ENCODE measurements at regions not wholly inside any gene's neighbourhood (a gene's known extent, or its start where the extent isn't known, plus 50 kb on each side); places are given as distances from the start of the nearest gene placed in this dataset.

GRCh38 chr2:34547340-34547739, 948.2 kb upstream of the FAM98A start:
- Histone ChIP-seq H3K4me3 (ENCODE audit: low read length in 2 of 2) (no peak overlapping the region), H3K9me3 (ENCODE audit: control insufficient read depth, low read length) (no peaks in the 10 kb centered on the region), H3K27me3 (ENCODE audit: control insufficient read depth in 1 of 2, insufficient read depth in 2 of 2, low read length in 1 of 2) (no peaks in the 10 kb centered on the region), H3K36me3 (ENCODE audit: control insufficient read depth in 1 of 2, insufficient read depth in 2 of 2, low read length in 1 of 2) (no peaks in the 10 kb centered on the region), H3K27ac (ENCODE audit: low read depth in 1 of 2, low read length in 2 of 2) (no peak overlapping the region), H3K4me1 (ENCODE audit: control insufficient read depth in 1 of 2, insufficient read depth in 2 of 2, low read length in 2 of 2) (no peaks in the 10 kb centered on the region)
- DNase-seq (no peak), ATAC-seq (ENCODE audit: low FRiP score) (no peak)
- intact Hi-C loops (cut with DNase I), result no loop called here
- 77 to 78% methylated on average over 4 of the region's 4 CpGs for WGBS, 2 donors

- no peak overlapping the region for H3K27ac ChIP-seq (ENCODE audit: low read depth in 1 of 2, low read length in 2 of 2)
- no peaks in the 10 kb centered on the region for H3K27me3 ChIP-seq (ENCODE audit: control insufficient read depth in 1 of 2, insufficient read depth in 2 of 2, low read length in 1 of 2)
- ATAC-seq (ENCODE audit: low FRiP score), result no peak
- intact Hi-C loops (cut with DNase I), result no loop called here
- no peaks in the 10 kb centered on the region for H3K4me1 ChIP-seq (ENCODE audit: control insufficient read depth in 1 of 2, insufficient read depth in 2 of 2, low read length in 2 of 2)
- DNase-seq, result no peak
- no peaks in the 10 kb centered on the region for H3K36me3 ChIP-seq (ENCODE audit: control insufficient read depth in 1 of 2, insufficient read depth in 2 of 2, low read length in 1 of 2)
- 90 to 92% methylated on average over 12 of the region's 12 CpGs for WGBS, 2 donors
- no peak overlapping the region for H3K4me3 ChIP-seq (ENCODE audit: low read length in 2 of 2)
- no peaks in the 10 kb centered on the region for H3K9me3 ChIP-seq (ENCODE audit: control insufficient read depth, low read length)
Observed at GRCh38 chr2:34545486-34546136, 946.5 kb upstream of the FAM98A start.

- 52 to 56% methylated on average over 3 of the region's 3 CpGs for WGBS, 2 donors
- intact Hi-C loops (cut with DNase I), result no loop called here
- H3K36me3 ChIP-seq (ENCODE audit: control insufficient read depth in 1 of 2, insufficient read depth in 2 of 2, low read length in 1 of 2), result no peaks in the 10 kb centered on the region
- DNase-seq, result no peak
- H3K27ac ChIP-seq (ENCODE audit: low read depth in 1 of 2, low read length in 2 of 2), result no peak overlapping the region
- no peak overlapping the region for H3K4me3 ChIP-seq (ENCODE audit: low read length in 2 of 2)
- H3K9me3 ChIP-seq (ENCODE audit: control insufficient read depth, low read length), result no peaks in the 10 kb centered on the region
- no peak for ATAC-seq (ENCODE audit: low FRiP score)
- no peaks in the 10 kb centered on the region for H3K4me1 ChIP-seq (ENCODE audit: control insufficient read depth in 1 of 2, insufficient read depth in 2 of 2, low read length in 2 of 2)
- no peaks in the 10 kb centered on the region for H3K27me3 ChIP-seq (ENCODE audit: control insufficient read depth in 1 of 2, insufficient read depth in 2 of 2, low read length in 1 of 2)
Observed at GRCh38 chr2:34534761-34535160, 935.7 kb upstream of the FAM98A start.

GRCh38 chr2:34534341-34534740, 935.2 kb upstream of the FAM98A start:
- DNase-seq (no peak), ATAC-seq (ENCODE audit: low FRiP score) (no peak)
- no peaks in the 10 kb centered on the region for H3K4me1 ChIP-seq (ENCODE audit: control insufficient read depth in 1 of 2, insufficient read depth in 2 of 2, low read length in 2 of 2)
- intact Hi-C loops (cut with DNase I), result no loop called here
- no peak overlapping the region for H3K27ac ChIP-seq (ENCODE audit: low read depth in 1 of 2, low read length in 2 of 2)
- no peak overlapping the region for H3K4me3 ChIP-seq (ENCODE audit: low read length in 2 of 2)
- no peaks in the 10 kb centered on the region for H3K36me3 ChIP-seq (ENCODE audit: control insufficient read depth in 1 of 2, insufficient read depth in 2 of 2, low read length in 1 of 2)
- no peaks in the 10 kb centered on the region for H3K9me3 ChIP-seq (ENCODE audit: control insufficient read depth, low read length)
- WGBS, 2 donors, result 33% methylated on average over 1 of the region's 1 CpG
- no peaks in the 10 kb centered on the region for H3K27me3 ChIP-seq (ENCODE audit: control insufficient read depth in 1 of 2, insufficient read depth in 2 of 2, low read length in 1 of 2)

- no peak overlapping the region for H3K27ac ChIP-seq (ENCODE audit: low read depth in 1 of 2, low read length in 2 of 2)
- ATAC-seq (ENCODE audit: low FRiP score) (no peak), DNase-seq (no peak)
- H3K9me3 ChIP-seq (ENCODE audit: control insufficient read depth, low read length), result no peaks in the 10 kb centered on the region
- no peak overlapping the region for H3K4me3 ChIP-seq (ENCODE audit: low read length in 2 of 2)
- H3K4me1 ChIP-seq (ENCODE audit: control insufficient read depth in 1 of 2, insufficient read depth in 2 of 2, low read length in 2 of 2), result no peaks in the 10 kb centered on the region
- 49 to 52% methylated on average over 3 of the region's 3 CpGs for WGBS, 2 donors
- H3K36me3 ChIP-seq (ENCODE audit: control insufficient read depth in 1 of 2, insufficient read depth in 2 of 2, low read length in 1 of 2), result no peaks in the 10 kb centered on the region
- H3K27me3 ChIP-seq (ENCODE audit: control insufficient read depth in 1 of 2, insufficient read depth in 2 of 2, low read length in 1 of 2), result no peaks in the 10 kb centered on the region
- intact Hi-C loops (cut with DNase I), result no loop called here
Observed at GRCh38 chr2:34533585-34534183, 934.6 kb upstream of the FAM98A start.

GRCh38 chr2:34529965-34530364, 930.9 kb upstream of the FAM98A start:
- no peaks in the 10 kb centered on the region for H3K9me3 ChIP-seq (ENCODE audit: control insufficient read depth, low read length)
- no peak overlapping the region for H3K27ac ChIP-seq (ENCODE audit: low read depth in 1 of 2, low read length in 2 of 2)
- no peaks in the 10 kb centered on the region for H3K36me3 ChIP-seq (ENCODE audit: control insufficient read depth in 1 of 2, insufficient read depth in 2 of 2, low read length in 1 of 2)
- no peaks in the 10 kb centered on the region for H3K4me1 ChIP-seq (ENCODE audit: control insufficient read depth in 1 of 2, insufficient read depth in 2 of 2, low read length in 2 of 2)
- H3K27me3 ChIP-seq (ENCODE audit: control insufficient read depth in 1 of 2, insufficient read depth in 2 of 2, low read length in 1 of 2), result no peaks in the 10 kb centered on the region
- H3K4me3 ChIP-seq (ENCODE audit: low read length in 2 of 2), result no peak overlapping the region
- 94% methylated on average over 1 of the region's 1 CpG for WGBS, 2 donors
- ATAC-seq (ENCODE audit: low FRiP score) (no peak), DNase-seq (no peak)
- intact Hi-C loops (cut with DNase I), result no loop called here

GRCh38 chr2:34523958-34524514, 924.9 kb upstream of the FAM98A start:
- Histone ChIP-seq H3K27ac (ENCODE audit: low read depth in 1 of 2, low read length in 2 of 2) (no peak overlapping the region), H3K36me3 (ENCODE audit: control insufficient read depth in 1 of 2, insufficient read depth in 2 of 2, low read length in 1 of 2) (no peaks in the 10 kb centered on the region), H3K4me3 (ENCODE audit: low read length in 2 of 2) (no peak overlapping the region), H3K9me3 (ENCODE audit: control insufficient read depth, low read length) (no peaks in the 10 kb centered on the region), H3K4me1 (ENCODE audit: control insufficient read depth in 1 of 2, insufficient read depth in 2 of 2, low read length in 2 of 2) (no peaks in the 10 kb centered on the region), H3K27me3 (ENCODE audit: control insufficient read depth in 1 of 2, insufficient read depth in 2 of 2, low read length in 1 of 2) (no peaks in the 10 kb centered on the region)
- DNase-seq (no peak), ATAC-seq (ENCODE audit: low FRiP score) (no peak)
- 56 to 59% methylated on average over 3 of the region's 3 CpGs for WGBS, 2 donors
- intact Hi-C loops (cut with DNase I), result no loop called here

- ATAC-seq (ENCODE audit: low FRiP score), result no peak
- DNase-seq, result no peak
Observed at GRCh38 chr2:34519659-34520058, 920.6 kb upstream of the FAM98A start.

GRCh38 chr2:34498561-34498960, 899.5 kb upstream of the FAM98A start:
- Histone ChIP-seq H3K4me1 (ENCODE audit: control insufficient read depth in 1 of 2, insufficient read depth in 2 of 2, low read length in 2 of 2) (no peaks in the 10 kb centered on the region), H3K36me3 (ENCODE audit: control insufficient read depth in 1 of 2, insufficient read depth in 2 of 2, low read length in 1 of 2) (no peaks in the 10 kb centered on the region), H3K9me3 (ENCODE audit: control insufficient read depth, low read length) (no peaks in the 10 kb centered on the region), H3K27me3 (ENCODE audit: control insufficient read depth in 1 of 2, insufficient read depth in 2 of 2, low read length in 1 of 2) (no peaks in the 10 kb centered on the region), H3K27ac (ENCODE audit: low read depth in 1 of 2, low read length in 2 of 2) (no peak overlapping the region), H3K4me3 (ENCODE audit: low read length in 2 of 2) (no peak overlapping the region)
- intact Hi-C loops (cut with DNase I), result no loop called here
- ATAC-seq (ENCODE audit: low FRiP score), result no peak
- no peak for DNase-seq
- 95 to 100% methylated on average over 1 of the region's 1 CpG for WGBS, 2 donors

More at GRCh38 chr2:34519659-34520058, 920.6 kb upstream of the FAM98A start:
- intact Hi-C loops (cut with DNase I), result no loop called here
- no peaks in the 10 kb centered on the region for H3K27me3 ChIP-seq (ENCODE audit: control insufficient read depth in 1 of 2, insufficient read depth in 2 of 2, low read length in 1 of 2)
- no peaks in the 10 kb centered on the region for H3K36me3 ChIP-seq (ENCODE audit: control insufficient read depth in 1 of 2, insufficient read depth in 2 of 2, low read length in 1 of 2)
- H3K4me1 ChIP-seq (ENCODE audit: control insufficient read depth in 1 of 2, insufficient read depth in 2 of 2, low read length in 2 of 2), result no peaks in the 10 kb centered on the region
- no peaks in the 10 kb centered on the region for H3K9me3 ChIP-seq (ENCODE audit: control insufficient read depth, low read length)
- no peak overlapping the region for H3K27ac ChIP-seq (ENCODE audit: low read depth in 1 of 2, low read length in 2 of 2)
- 71 to 73% methylated on average over 3 of the region's 3 CpGs for WGBS, 2 donors
- H3K4me3 ChIP-seq (ENCODE audit: low read length in 2 of 2), result no peak overlapping the region

Data from aorta (tissue), 5 donors.